Psoas muscle (tissue), 7 donors: ENCODE measurements at regions not wholly inside any gene's neighbourhood (a gene's known extent, or its start where the extent isn't known, plus 50 kb on each side); places are given as distances from the start of the nearest gene placed in this dataset.

ENCODE experiments used
- ATAC-seq, 4 donors: fragments of 200-7000 bp; cut with Tn5 transposase; one replicate each; pipeline ENCODE4 v1.9.1; 2020; ENCODE audit warnings: moderate library complexity in 3 of 4, mild to moderate bottlenecking in 2 of 4
- DNase-seq, 2 donors: peaks; one replicate each; pipeline ENCODE4 v3.0.0-alpha.2; 2020
- H3K27ac ChIP-seq: fragments of 200-600 bp; one replicate; pipeline ENCODE4 v1.8.0; 2022
- H3K27me3 ChIP-seq, 3 donors: fragments of 200-600 bp in 1 of 3; one replicate each; pipeline versions ENCODE4 v1.6.1 to v1.8.0; 2013 to 2022; ENCODE audit warnings: low read length in 2 of 3, mild to moderate bottlenecking in 2 of 3, moderate library complexity in 1 of 3; ENCODE audit not compliant: insufficient read depth in 3 of 3
- H3K36me3 ChIP-seq, 2 donors: fragments of 200-600 bp in 1 of 2; one replicate each; pipeline versions ENCODE4 v1.6.1 to v1.8.0; 2013 to 2022; ENCODE audit warnings: low read depth in 1 of 2, mild to moderate bottlenecking in 1 of 2, moderate library complexity in 1 of 2; ENCODE audit not compliant: insufficient read depth in 1 of 2
- H3K4me1 ChIP-seq: fragments of 200-600 bp; one replicate; pipeline ENCODE4 v1.8.0; 2022
- H3K4me3 ChIP-seq: fragments of 200-600 bp; one replicate; pipeline ENCODE4 v1.8.0; 2022; ENCODE audit warnings: mild to moderate bottlenecking
- H3K9me3 ChIP-seq: fragments of 200-600 bp; one replicate; pipeline ENCODE4 v1.8.0; 2022
- WGBS, 3 donors: extraction: QIAGEN DNeasy Blood & Tissue Kit; methylation state at CpG; one replicate each; pipeline versions ENCODE4 v1.1.6 to v1.1.7; 2013; 5-methylcytosine and 5-hydroxymethylcytosine counted together
- intact Hi-C, 2 donors: fragments of 100-400 bp; cut with DNase I; formaldehyde crosslinking; loops; one replicate each; pipeline versions ENCODE4 v1.11.0 to v1.14.2; 2022
- TF ChIP-seq, protein P1 (sequence below): fragments of 200-600 bp; IDR thresholded peaks from one replicate; pipeline ENCODE4 v1.8.0; 2022; ENCODE audit warnings: antibody characterized with exemption
- donor health status: healthy with polysubstance abuse.
- donor health status: DM: no; HTN: no; CAD: no; lungs with moderate emphysema.
- donor health status: Bipolar disorder and iron deficiency.
- donor health status: healthy.
- donor health status: DM: yes; HTN: yes; CAD: no.
- donor health status: DM: no; HTN: no; CAD: no.
- donor health status: DM: yes; HTN: yes; CAD: no.

DNA sequence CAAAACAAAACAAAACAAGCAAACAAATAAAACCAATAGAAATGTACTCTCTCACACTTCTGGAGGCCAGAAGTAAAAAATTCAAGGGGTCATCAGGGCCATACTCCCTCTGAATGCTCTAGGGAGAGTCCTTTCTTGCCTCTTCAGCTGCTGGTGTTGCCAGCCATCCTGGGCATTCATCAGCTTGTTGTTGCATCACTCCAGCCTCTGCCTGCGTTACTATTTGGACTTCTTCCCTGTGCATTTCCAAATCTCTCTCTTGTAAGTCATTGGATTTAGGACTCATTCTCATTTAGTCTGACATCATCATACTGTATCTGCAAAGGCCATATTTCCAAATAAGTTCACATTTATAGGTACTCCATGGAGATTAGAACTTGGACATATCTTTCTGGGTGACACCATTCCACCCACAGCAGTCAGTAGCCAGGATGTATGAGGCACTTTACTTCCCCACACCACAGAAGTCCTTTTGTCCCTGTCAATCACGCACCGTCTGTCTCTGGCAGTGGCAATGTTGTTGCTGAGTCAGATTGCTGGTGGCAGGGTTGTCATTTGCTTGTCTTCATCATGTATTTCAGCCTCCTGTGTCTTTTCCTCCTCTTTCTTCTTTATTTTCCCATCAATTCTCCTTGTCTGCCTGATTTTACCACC is 151.0 kb upstream of the KCNJ6 start:
- DNase-seq (peak in 1 of 2 donors; percentile 21), ATAC-seq (peak; percentile 94 to 98 (median 97))
- Histone ChIP-seq H3K4me3 (no peak overlapping the region), H3K9me3 (no peaks in the 10 kb centered on the region), H3K27ac (peak overlapping the region; percentile 50), H3K36me3 (no peaks in the 10 kb centered on the region), H3K27me3 (no peaks in the 10 kb centered on the region), H3K4me1 (no peaks in the 10 kb centered on the region)
- 19 to 37% (median 27%) methylated on average over 3 of the region's 3 CpGs for WGBS, 3 donors
- TF ChIP-seq, protein P1, sequence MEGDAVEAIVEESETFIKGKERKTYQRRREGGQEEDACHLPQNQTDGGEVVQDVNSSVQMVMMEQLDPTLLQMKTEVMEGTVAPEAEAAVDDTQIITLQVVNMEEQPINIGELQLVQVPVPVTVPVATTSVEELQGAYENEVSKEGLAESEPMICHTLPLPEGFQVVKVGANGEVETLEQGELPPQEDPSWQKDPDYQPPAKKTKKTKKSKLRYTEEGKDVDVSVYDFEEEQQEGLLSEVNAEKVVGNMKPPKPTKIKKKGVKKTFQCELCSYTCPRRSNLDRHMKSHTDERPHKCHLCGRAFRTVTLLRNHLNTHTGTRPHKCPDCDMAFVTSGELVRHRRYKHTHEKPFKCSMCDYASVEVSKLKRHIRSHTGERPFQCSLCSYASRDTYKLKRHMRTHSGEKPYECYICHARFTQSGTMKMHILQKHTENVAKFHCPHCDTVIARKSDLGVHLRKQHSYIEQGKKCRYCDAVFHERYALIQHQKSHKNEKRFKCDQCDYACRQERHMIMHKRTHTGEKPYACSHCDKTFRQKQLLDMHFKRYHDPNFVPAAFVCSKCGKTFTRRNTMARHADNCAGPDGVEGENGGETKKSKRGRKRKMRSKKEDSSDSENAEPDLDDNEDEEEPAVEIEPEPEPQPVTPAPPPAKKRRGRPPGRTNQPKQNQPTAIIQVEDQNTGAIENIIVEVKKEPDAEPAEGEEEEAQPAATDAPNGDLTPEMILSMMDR, result no peak
- intact Hi-C loops, result loop anchor here in 1 of 2 donors (5.0 kb wide), 1 partner anchor 920 kb away; no protein-coding TSS in a partner anchor

DNA sequence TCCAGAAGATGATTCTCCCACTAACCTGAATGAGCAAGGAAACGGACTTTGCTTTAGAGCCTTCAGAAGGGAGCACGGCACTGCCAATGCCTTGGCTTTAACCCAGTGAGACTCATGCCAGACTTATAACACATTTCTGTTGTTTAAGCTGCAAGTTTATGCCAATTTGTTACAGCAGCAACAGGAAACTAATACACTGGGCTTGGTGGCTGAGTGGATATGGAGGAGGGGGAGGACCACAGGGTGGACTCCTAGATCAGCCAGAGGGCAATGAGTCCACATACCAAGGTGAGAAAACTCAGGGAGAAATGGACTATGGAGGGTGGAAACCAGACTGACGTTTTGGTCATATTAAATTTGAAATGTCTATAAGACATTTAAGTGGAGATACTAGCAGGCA is 156.2 kb upstream of the KCNJ6 start:
- 50 to 73% (median 55%) methylated on average over 3 of the region's 3 CpGs for WGBS, 3 donors
- TF ChIP-seq, protein P1, result no peak

GRCh38 chr21:38075833-38076587 is 159.8 kb upstream of the KCNJ6 start:
- no peak overlapping the region for H3K27ac ChIP-seq
- no peaks in the 10 kb centered on the region for H3K9me3 ChIP-seq
- H3K4me1 ChIP-seq, result no peaks in the 10 kb centered on the region
- intact Hi-C loops, result no loop called here
- H3K4me3 ChIP-seq, result no peak overlapping the region
- ATAC-seq (no peak), DNase-seq (no peak)
- no peaks in the 10 kb centered on the region for H3K36me3 ChIP-seq
- 48 to 56% (median 54%) methylated on average over 13 of the region's 13 CpGs for WGBS, 3 donors
- TF ChIP-seq, protein P1, result no peak
- H3K27me3 ChIP-seq, result no peaks in the 10 kb centered on the region

More for the DNA sequence above, 156.2 kb upstream of the KCNJ6 start:
- Histone ChIP-seq H3K4me1 (no peaks in the 10 kb centered on the region), H3K36me3 (no peaks in the 10 kb centered on the region), H3K4me3 (no peak overlapping the region), H3K27me3 (no peaks in the 10 kb centered on the region), H3K9me3 (no peaks in the 10 kb centered on the region), H3K27ac (no peak overlapping the region)
- ATAC-seq (no peak), DNase-seq (no peak)
- intact Hi-C loops, result no loop called here

GRCh38 chr21:38077569-38077968 is 161.3 kb upstream of the KCNJ6 start:
- H3K27me3 ChIP-seq, result no peaks in the 10 kb centered on the region
- H3K36me3 ChIP-seq, result no peaks in the 10 kb centered on the region
- no peak overlapping the region for H3K4me3 ChIP-seq
- DNase-seq (no peak), ATAC-seq (no peak)
- intact Hi-C loops, result no loop called here
- no peaks in the 10 kb centered on the region for H3K9me3 ChIP-seq
- 70 to 77% (median 75%) methylated on average over 5 of the region's 5 CpGs for WGBS, 3 donors
- no peak overlapping the region for H3K27ac ChIP-seq
- H3K4me1 ChIP-seq, result no peaks in the 10 kb centered on the region
- TF ChIP-seq, protein P1, result no peak
